ENCODE measurements at regions not wholly inside any gene's neighbourhood (a gene's known extent, or its start where the extent isn't known, plus 50 kb on each side); places are given as distances from the start of the nearest gene placed in this dataset.

GRCh38 chr16:62392698-62393097 is 356.5 kb upstream of the CDH8 start:
- no peak for TF ChIP-seq EP300 (IDR thresholded peaks at IDR 0.05)
- TF ChIP-seq, protein P1, sequence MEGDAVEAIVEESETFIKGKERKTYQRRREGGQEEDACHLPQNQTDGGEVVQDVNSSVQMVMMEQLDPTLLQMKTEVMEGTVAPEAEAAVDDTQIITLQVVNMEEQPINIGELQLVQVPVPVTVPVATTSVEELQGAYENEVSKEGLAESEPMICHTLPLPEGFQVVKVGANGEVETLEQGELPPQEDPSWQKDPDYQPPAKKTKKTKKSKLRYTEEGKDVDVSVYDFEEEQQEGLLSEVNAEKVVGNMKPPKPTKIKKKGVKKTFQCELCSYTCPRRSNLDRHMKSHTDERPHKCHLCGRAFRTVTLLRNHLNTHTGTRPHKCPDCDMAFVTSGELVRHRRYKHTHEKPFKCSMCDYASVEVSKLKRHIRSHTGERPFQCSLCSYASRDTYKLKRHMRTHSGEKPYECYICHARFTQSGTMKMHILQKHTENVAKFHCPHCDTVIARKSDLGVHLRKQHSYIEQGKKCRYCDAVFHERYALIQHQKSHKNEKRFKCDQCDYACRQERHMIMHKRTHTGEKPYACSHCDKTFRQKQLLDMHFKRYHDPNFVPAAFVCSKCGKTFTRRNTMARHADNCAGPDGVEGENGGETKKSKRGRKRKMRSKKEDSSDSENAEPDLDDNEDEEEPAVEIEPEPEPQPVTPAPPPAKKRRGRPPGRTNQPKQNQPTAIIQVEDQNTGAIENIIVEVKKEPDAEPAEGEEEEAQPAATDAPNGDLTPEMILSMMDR (IDR thresholded peaks at IDR 0.05): no peak
- no peak for TF ChIP-seq POLR2AphosphoS5 (IDR thresholded peaks at IDR 0.05)
- no peak for TF ChIP-seq POLR2A (IDR thresholded peaks at IDR 0.05)
- Histone ChIP-seq H3K36me3 (no peaks in the 10 kb centered on the region), H3K4me1 (no peaks in the 10 kb centered on the region), H3K27me3 (no peaks in the 10 kb centered on the region), H3K4me3 (no peak overlapping the region), H3K9me3 (peaks cover 0 to 10% (median 0%) of the 10 kb centered on the region in 4 donors), H3K27ac (no peak overlapping the region)
- WGBS, 5 donors: 67 to 82% (median 73%) methylated on average over 5 to 6 of the region's 6 CpGs
- intact Hi-C loops (cut with DNase I; ENCODE audit: low total_unique reads): no loop called here
- DNase-seq: no peak

GRCh38 chr16:62391940-62392339 is 355.7 kb upstream of the CDH8 start:
- H3K9me3 ChIP-seq: peaks cover 0 to 10% (median 0%) of the 10 kb centered on the region in 4 donors
- H3K36me3 ChIP-seq: no peaks in the 10 kb centered on the region
- no peaks in the 10 kb centered on the region for H3K4me1 ChIP-seq
- no peak overlapping the region for H3K27ac ChIP-seq
- H3K27me3 ChIP-seq: no peaks in the 10 kb centered on the region
- no peak overlapping the region for H3K4me3 ChIP-seq
- intact Hi-C loops (cut with DNase I; ENCODE audit: low total_unique reads): no loop called here
- TF ChIP-seq, protein P1 (IDR thresholded peaks at IDR 0.05): no peak
- TF ChIP-seq POLR2A (IDR thresholded peaks at IDR 0.05): no peak
- no peak for TF ChIP-seq POLR2AphosphoS5 (IDR thresholded peaks at IDR 0.05)
- no peak for TF ChIP-seq EP300 (IDR thresholded peaks at IDR 0.05)
- 84 to 89% (median 84%) methylated on average over 8 of the region's 8 CpGs for WGBS, 5 donors
- no peak for DNase-seq

GRCh38 chr16:62391134-62391533 is 354.9 kb upstream of the CDH8 start:
- DNase-seq: no peak
- 76 to 91% (median 89%) methylated on average over 1 of the region's 1 CpG for WGBS, 5 donors
- Histone ChIP-seq H3K9me3 (peaks cover 0 to 10% (median 0%) of the 10 kb centered on the region in 4 donors), H3K27me3 (no peaks in the 10 kb centered on the region), H3K4me3 (no peak overlapping the region), H3K27ac (no peak overlapping the region), H3K4me1 (no peaks in the 10 kb centered on the region), H3K36me3 (no peaks in the 10 kb centered on the region)
- TF ChIP-seq EP300 (IDR thresholded peaks at IDR 0.05) (no peak), POLR2AphosphoS5 (IDR thresholded peaks at IDR 0.05) (no peak), POLR2A (IDR thresholded peaks at IDR 0.05) (no peak)
- intact Hi-C loops (cut with DNase I; ENCODE audit: low total_unique reads): no loop called here

GRCh38 chr16:62390214-62390613 is 354.0 kb upstream of the CDH8 start:
- intact Hi-C loops (cut with DNase I; ENCODE audit: low total_unique reads): no loop called here
- H3K9me3 ChIP-seq: peaks cover 0 to 10% (median 0%) of the 10 kb centered on the region in 4 donors
- TF ChIP-seq POLR2A (IDR thresholded peaks at IDR 0.05) (no peak), EP300 (IDR thresholded peaks at IDR 0.05) (no peak), POLR2AphosphoS5 (IDR thresholded peaks at IDR 0.05) (no peak)
- TF ChIP-seq, protein P1 (IDR thresholded peaks at IDR 0.05): no peak

DNA sequence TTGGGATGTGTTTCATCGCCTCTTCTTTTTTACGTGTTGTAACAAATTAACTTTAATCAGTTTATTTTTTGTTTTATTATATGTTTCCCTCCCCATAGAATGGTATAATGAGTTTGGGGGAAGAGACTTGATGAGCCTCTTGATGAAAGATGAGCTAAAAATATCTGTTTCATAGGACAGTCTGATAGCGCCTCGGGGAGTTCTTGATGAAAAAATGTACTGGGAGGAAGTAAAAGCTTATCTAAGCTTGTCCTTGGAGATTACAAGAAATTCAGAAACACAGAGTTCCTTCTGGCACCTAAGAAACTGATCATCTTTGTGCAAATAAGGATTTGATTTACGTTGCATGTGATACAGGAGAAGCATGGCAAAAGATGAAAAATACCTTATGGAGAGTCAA is 350.2 kb upstream of the CDH8 start:
- Histone ChIP-seq H3K4me1 (no peaks in the 10 kb centered on the region), H3K9me3 (no peaks in the 10 kb centered on the region), H3K4me3 (no peak overlapping the region), H3K27ac (no peak overlapping the region), H3K27me3 (no peaks in the 10 kb centered on the region), H3K36me3 (no peaks in the 10 kb centered on the region)
- intact Hi-C loops (cut with DNase I; ENCODE audit: low total_unique reads): no loop called here
- 76 to 84% (median 78%) methylated on average over 5 of the region's 5 CpGs for WGBS, 5 donors
- TF ChIP-seq POLR2A (IDR thresholded peaks at IDR 0.05): no peak
- no peak for TF ChIP-seq EP300 (IDR thresholded peaks at IDR 0.05)
- TF ChIP-seq, protein P1 (IDR thresholded peaks at IDR 0.05): no peak
- no peak for TF ChIP-seq POLR2AphosphoS5 (IDR thresholded peaks at IDR 0.05)
- DNase-seq: no peak

More at GRCh38 chr16:62390214-62390613, 354.0 kb upstream of the CDH8 start:
- H3K27ac ChIP-seq: no peak overlapping the region
- H3K4me3 ChIP-seq: no peak overlapping the region
- H3K27me3 ChIP-seq: no peaks in the 10 kb centered on the region
- H3K4me1 ChIP-seq: no peaks in the 10 kb centered on the region
- no peaks in the 10 kb centered on the region for H3K36me3 ChIP-seq
- DNase-seq: no peak

All from stomach (tissue), 8 donors.